Fibroblast of lung (primary cell): ENCODE measurements at regions not wholly inside any gene's neighbourhood (a gene's known extent, or its start where the extent isn't known, plus 50 kb on each side); places are given as distances from the start of the nearest gene placed in this dataset.

ENCODE experiments used
- EZH2 ChIP-seq: IDR thresholded peaks from 2 replicates; pipeline ENCODE4 v1.5.1; 2012; ENCODE audit warnings: low read length, control low read depth, mild to moderate bottlenecking; ENCODE audit errors: missing control alignments
- TF ChIP-seq, protein P1 (sequence below), 2 donors: IDR thresholded peaks in 1 of 2; conservative IDR thresholded peaks in 1 of 2; 1 replicate in 1 of 2; 2 replicates in 1 of 2; pipeline ENCODE4 v1.5.1; 2011 to 2012; ENCODE audit warnings: low read length in 2 of 2, control low read depth in 1 of 2, inconsistent platforms in 1 of 2, low read depth in 1 of 2, mild to moderate bottlenecking in 1 of 2

DNA sequence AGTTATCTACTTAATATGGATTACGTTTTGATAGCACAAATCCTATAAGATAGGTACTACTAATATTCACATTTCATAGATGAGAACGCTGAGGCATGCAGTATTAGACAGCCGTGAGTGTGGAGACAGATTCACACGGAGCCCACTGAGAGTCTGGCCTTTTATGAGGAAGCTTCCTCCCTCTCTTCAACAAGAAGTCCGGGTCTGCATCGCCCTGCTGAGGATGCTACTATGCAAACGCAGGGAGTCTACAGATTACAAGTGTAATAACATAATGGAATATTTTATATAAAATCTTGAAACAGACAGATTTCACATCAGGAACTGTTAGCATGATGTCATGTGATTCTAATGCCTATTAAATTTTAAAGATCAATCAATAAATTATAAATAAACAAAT lies 255.9 kb upstream of the GLI3 start:
- TF ChIP-seq, protein P1, sequence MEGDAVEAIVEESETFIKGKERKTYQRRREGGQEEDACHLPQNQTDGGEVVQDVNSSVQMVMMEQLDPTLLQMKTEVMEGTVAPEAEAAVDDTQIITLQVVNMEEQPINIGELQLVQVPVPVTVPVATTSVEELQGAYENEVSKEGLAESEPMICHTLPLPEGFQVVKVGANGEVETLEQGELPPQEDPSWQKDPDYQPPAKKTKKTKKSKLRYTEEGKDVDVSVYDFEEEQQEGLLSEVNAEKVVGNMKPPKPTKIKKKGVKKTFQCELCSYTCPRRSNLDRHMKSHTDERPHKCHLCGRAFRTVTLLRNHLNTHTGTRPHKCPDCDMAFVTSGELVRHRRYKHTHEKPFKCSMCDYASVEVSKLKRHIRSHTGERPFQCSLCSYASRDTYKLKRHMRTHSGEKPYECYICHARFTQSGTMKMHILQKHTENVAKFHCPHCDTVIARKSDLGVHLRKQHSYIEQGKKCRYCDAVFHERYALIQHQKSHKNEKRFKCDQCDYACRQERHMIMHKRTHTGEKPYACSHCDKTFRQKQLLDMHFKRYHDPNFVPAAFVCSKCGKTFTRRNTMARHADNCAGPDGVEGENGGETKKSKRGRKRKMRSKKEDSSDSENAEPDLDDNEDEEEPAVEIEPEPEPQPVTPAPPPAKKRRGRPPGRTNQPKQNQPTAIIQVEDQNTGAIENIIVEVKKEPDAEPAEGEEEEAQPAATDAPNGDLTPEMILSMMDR (conservative IDR thresholded peaks at IDR 0.05 in 1 of 2, IDR thresholded peaks at IDR 0.05 in 1 of 2; ENCODE audit: low read depth in 1 of 2, low read length in 2 of 2) = no peak
- TF ChIP-seq EZH2 = no peak
